ENCODE measurements at regions not wholly inside any gene's neighbourhood (a gene's known extent, or its start where the extent isn't known, plus 50 kb on each side); places are given as distances from the start of the nearest gene placed in this dataset.

DNA sequence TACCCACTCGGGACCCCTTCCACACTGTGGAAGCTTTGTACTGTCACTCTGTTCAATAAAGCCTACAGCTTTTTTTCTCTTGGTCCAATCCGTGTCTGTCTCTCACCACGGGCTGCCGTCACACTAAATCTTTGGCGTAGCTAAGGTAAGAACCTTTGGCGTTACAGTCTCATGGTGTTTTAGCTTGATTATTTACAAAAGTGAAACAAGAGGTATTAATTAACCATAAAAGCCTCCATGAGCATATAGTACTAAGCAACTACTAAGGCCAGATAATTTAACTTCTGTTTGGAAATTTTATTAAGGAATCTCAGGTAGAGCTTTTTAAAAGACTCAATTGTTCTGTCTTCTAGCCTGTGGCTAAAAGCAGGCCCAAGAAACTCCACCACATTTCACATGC is 370.7 kb upstream of the TRPC7 start:
- no peak for TF ChIP-seq POLR2A (IDR thresholded peaks at IDR 0.05; ENCODE audit: low read depth, low read length)
- TF ChIP-seq POLR2AphosphoS5 (IDR thresholded peaks at IDR 0.05; ENCODE audit: low read depth, low read length), result no peak
- TF ChIP-seq TAF1 (IDR thresholded peaks at IDR 0.05; ENCODE audit: low read depth, low read length), result no peak
- TF ChIP-seq PAX5 (IDR thresholded peaks at IDR 0.05; ENCODE audit: insufficient read depth, low read length, severe bottlenecking), result no peak

Measured in GM12891 (cell line).